GM12873 (cell line): ENCODE measurements at regions not wholly inside any gene's neighbourhood (a gene's known extent, or its start where the extent isn't known, plus 50 kb on each side); places are given as distances from the start of the nearest gene placed in this dataset.

Experiments used
- TF ChIP-seq, protein P1 (sequence below): IDR thresholded peaks from 2 replicates; pipeline ENCODE4 v1.5.1; 2012; ENCODE audit warnings: low read depth, mild to moderate bottlenecking, moderate library complexity, low read length, control low read depth; ENCODE audit not compliant: insufficient read depth; ENCODE audit errors: missing control alignments

DNA sequence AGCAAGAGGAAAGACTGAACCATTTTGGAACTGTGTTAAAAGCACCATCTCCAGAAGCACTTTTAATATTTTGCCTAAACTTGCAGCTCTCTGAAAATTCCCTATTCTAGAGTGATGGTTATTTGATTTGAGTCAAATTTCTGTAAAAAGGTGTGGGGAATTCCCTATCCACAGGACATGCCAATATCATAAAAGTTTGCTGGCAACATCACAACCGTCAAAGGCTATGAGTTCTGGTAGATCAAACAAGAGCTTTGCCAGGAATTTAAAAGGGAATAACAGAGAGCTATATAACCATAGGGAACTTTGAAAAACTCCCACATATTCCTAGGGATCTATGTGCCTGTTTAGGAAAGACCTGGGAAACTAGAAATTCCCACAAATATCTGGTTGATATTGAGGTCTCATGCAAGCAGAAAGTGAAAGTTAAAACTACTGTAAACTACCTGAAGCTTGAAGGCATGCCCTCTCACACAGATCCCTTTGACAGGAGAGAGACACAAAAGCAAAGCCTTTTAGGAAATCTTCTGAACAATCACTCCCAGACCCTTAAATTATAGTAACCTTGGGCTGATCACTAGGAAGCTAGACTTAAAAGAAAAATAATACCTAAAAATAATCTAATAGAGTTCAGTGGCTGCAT lies 549.9 kb downstream of the ANXA1 start:
- TF ChIP-seq, protein P1, sequence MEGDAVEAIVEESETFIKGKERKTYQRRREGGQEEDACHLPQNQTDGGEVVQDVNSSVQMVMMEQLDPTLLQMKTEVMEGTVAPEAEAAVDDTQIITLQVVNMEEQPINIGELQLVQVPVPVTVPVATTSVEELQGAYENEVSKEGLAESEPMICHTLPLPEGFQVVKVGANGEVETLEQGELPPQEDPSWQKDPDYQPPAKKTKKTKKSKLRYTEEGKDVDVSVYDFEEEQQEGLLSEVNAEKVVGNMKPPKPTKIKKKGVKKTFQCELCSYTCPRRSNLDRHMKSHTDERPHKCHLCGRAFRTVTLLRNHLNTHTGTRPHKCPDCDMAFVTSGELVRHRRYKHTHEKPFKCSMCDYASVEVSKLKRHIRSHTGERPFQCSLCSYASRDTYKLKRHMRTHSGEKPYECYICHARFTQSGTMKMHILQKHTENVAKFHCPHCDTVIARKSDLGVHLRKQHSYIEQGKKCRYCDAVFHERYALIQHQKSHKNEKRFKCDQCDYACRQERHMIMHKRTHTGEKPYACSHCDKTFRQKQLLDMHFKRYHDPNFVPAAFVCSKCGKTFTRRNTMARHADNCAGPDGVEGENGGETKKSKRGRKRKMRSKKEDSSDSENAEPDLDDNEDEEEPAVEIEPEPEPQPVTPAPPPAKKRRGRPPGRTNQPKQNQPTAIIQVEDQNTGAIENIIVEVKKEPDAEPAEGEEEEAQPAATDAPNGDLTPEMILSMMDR = no peak

DNA sequence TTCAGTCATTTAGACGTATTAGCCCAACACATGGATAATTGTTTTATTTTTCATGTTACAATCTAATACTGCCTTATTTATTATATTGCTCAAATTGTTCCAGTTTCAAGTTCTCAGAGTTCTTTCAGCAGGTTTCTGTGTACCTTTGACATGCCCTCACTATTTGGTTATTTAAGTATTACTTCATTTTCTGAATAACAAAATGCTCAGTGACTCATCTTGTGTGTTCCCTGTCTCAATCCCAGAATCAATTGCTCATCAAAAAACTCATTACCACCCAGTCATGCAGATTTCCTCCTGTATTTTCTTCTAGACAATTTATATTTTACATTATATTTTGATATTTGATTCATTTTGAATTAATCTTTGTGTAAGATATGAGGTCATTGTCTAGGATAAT lies 562.6 kb downstream of the ANXA1 start:
- TF ChIP-seq, protein P1 = no peak

DNA sequence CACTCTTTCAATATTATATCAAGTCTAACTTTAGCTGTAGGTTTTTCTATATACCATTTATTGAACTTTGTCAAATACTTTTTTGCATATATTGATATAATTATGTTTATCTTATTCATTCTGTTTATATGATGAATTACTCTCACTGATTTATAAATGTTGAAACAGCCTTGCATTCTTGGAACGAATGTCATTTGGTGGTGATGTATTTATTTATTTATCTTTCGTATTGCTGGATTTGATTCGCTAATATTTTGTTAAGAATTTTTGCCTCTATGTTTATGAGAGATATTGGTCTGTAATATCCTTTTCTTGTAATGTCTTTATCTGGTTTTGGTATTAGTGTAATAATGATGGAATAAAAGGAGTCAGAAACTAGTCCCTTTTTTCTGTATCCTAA lies 563.9 kb downstream of the ANXA1 start:
- TF ChIP-seq, protein P1 = no peak

GRCh38 chr9:73719660-73720059 lies 568.0 kb downstream of the ANXA1 start:
- TF ChIP-seq, protein P1 = no peak

GRCh38 chr9:73720601-73721000 lies 568.9 kb downstream of the ANXA1 start:
- TF ChIP-seq, protein P1 = no peak

DNA sequence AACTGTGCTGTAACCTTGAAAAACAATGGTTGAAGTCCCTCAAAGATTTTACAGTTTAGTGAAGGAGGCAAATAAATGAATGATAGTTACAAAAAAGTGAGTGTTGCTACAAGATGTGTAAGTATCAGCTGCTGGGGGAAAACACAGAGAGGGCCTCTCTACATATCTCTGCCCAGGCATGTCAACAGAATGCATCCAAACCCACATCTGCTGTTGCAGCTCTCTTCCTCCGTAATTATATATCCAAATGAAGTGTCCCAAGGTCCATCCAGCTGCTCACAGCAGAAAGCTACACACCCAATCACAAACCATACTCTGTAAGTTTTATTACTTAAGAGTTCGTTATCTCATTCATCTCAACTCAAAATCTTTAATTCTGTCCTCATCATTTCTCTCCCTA lies 584.6 kb downstream of the ANXA1 start:
- TF ChIP-seq, protein P1 = no peak

GRCh38 chr9:73738741-73739530 lies 587.3 kb downstream of the ANXA1 start:
- TF ChIP-seq, protein P1 = no peak
